IPS-NIHi7 (cell line): ENCODE measurements at regions not wholly inside any gene's neighbourhood (a gene's known extent, or its start where the extent isn't known, plus 50 kb on each side); places are given as distances from the start of the nearest gene placed in this dataset.
A peak's percentile ranks its signal among the peaks of the same experiment; 100 is the strongest.
"Not testable (repeated sequence)": the region's sequence is repeated elsewhere in the genome, so short reads cannot be mapped to it uniquely, and the experiment has no call there.

Experiments
- DNase-seq: peaks from one replicate; pipeline ENCODE4 v3.0.0; 2012; ENCODE audit warnings: mixed read lengths; ENCODE audit errors: extremely low spot score

DNA sequence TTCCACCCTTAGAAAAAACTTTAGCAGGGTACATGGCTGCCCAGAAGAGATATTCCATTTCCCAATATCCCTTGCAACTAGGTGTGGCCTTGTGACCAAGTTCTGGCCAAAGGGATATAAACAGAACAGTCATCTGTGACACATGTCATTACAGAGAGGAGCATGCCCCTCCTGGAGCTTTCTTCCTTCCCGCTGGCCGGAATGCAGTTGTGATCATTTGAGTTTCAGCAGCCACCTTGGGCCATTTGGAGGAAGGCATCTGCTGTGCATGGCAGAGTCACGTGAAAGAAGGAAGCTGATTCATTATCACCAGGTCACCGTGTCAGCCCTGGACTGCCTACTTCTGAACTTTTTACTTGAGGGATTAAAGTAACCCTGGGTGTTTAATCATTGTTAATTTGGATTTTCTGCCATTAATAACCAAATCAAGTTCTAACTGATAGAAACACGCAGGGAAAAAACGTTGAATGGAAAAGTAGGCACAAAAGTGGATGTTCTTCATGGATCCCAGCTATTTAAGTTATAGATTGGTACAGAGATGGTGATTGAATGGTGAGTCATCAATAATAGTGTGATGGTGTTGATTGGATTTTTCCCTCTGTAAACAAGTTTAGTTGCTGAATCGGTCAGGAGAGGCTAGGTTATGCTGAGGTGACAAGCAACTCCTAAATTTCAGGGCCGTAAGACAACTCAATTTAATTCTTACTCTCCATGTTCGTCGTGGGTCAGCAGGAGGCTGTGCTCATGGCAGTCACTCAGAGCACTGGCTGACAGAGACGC lies 80.7 kb upstream of the CCDC167 start:
- no peak for DNase-seq

DNA sequence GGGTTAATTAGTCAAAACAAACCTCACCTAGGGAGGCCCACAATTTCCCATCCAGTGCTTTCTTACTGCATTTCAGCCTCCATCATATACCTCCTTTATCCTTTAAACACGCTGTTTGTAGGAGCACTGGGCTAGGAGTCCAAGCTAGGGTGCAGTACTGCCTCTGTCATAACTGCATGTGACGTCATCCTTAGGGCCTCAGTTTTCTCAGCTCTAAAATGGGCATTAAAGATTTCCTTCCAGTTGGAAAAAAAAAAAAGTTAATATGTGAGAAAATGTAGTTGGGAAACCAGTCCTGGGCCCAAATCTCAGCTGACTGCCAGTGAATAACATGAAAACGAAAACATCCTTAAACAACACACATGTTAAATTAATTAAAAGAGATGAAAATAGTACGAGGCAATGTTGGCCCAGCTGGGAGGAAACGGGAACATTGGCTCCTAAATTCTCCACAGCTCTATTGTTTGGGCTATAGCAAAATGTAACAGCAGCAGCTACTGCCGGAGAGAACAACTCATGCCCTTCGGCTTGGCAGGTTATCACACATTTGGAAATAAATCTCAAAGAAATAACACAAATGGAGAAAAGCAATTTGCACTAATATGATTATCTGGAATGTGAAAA lies 79.9 kb upstream of the CCDC167 start:
- no peak for DNase-seq

DNA sequence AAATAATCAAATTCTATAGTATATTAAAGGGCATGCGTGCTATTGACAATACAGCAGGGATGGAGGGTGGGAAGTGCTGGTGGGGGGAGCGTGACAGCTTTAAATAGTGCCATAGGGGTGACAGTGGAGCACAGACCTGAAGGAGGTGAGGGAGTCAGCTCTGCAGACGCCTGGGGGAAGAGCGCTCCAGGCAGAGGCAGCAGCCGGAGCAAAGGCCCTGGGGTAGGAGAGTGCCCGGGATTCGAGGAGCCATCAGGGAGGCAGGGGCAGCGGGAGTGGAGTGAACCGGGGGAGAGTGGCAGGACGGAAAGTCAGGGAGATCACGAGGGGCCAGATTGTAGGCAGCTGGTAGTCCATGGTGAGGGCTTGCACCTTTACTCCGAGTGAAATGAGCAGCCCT lies 78.4 kb upstream of the CCDC167 start:
- no peak for DNase-seq

DNA sequence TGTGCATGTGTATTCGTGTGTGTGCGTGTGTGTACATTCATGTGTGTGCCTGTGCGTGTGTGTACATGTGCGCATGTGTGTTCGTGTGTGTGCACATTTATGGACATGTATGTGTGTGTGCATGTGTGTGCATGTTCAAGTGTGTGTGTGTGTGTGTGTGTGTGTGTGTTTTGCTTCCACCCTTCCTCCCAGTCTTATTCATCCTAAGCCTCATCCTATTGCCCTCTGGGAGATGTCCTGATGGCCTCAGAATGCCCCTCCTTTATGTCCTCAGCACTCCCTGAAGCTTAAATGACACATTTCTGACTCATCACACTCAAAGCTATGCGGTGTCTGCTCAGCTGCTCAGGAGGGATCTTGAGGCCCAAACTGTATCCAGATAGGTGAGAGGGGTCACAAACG lies 76.6 kb upstream of the CCDC167 start:
- DNase-seq, result no peak

DNA sequence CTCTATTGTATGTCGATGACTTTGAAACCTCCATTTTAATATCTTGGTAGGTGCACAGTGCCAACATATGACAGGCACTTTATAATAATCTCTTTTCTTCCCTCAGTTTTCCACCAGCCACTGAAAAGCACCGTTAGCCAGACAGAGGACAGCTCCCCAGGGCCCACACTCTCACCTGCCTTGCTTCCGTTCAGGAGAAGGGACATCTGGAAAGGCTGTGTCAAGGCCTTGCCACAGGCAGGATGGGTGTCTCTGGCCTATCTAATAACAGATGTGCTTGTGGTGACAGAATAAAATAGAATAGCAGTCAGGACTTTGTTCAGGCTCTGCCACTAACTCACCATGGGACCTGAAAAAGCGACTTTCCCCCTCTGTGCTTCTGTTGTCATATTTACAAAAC lies 75.5 kb upstream of the CCDC167 start:
- no peak for DNase-seq

DNA sequence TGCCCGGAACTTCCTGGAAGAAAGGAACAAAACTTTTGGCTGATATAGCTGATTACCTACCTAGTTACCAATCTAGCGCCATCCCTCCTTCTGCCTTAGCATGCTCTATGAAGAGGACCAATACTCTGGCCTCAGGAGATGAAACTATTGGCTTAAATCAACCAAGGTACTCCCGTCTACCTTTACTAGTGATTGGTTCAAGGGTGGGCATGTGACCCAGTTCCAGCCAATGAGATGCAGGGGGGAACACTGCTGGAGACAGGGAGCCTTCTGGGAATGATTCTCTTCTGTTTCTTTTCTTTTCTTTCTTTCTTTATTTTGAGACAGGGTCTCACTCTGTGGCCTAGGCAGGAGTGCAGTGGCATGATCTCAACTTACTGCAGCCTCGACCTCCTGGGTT lies 72.6 kb upstream of the CCDC167 start:
- no peak for DNase-seq

DNA sequence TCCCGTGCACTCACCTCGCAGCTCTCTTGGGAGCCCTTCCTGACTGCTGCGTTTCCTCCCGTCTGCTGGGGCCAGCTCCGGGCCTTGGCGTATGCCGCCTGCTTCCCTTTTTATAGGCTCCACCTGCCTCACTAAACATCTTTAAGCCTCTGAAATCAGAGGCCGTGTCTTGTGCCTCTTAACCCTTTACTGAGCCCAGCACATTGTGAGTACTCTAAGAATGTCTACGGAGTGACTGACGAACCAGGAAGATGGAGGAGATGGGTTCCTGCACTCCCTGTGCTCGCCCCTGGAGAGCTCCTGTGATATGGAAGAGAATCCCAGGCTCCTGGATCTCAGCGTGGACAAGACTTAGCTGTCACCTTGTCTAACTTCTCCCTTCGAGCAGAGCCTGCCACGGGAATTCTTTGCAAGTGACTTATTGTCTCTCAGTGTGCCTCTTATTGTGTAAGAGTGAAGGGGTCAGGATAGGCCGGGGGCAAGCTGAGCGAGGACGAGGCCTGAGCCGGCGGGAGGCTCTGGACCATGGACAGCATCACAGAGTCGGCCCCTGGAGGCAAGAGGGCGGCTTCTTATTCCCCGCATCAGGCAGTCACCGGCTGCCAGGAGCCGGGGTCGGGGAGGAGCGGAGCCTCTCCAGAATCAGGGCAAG lies 70.9 kb upstream of the CCDC167 start:
- peak; percentile 51 for DNase-seq

DNA sequence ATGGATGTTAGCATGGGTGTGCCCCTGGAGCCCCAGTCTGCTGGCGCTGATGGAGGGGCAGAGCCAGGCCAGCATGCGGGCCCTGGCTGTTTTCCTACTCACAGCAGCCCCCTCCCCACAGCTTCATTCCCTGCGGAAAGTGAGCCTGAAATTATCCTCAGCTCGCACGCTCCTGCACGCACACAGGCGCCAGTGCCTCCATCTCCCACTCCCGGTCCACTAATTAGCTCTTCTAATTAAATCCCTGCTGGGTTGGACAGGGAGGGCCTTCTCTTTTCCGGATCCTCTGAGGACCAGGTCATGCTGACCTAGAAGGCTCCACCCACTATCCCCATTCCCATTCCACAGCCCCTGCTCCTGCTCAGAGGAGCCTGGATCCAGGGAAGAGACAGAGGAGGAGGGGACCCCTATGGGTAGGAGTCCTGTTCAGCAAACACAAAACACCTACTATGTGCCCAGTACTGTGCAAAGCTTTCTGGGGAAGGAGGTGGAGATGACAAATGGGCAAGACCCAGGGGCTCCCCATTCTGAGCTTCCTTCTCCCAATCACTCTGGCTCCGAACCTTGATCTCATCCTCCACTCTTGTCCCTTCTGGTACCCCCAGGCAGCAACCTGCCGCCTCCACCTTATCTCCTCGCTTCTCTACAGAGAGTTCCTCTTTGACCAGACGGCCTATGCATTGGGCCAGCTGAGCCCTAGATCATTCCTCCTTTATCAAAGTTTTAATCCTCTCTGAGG lies 70.2 kb upstream of the CCDC167 start:
- no peak for DNase-seq

DNA sequence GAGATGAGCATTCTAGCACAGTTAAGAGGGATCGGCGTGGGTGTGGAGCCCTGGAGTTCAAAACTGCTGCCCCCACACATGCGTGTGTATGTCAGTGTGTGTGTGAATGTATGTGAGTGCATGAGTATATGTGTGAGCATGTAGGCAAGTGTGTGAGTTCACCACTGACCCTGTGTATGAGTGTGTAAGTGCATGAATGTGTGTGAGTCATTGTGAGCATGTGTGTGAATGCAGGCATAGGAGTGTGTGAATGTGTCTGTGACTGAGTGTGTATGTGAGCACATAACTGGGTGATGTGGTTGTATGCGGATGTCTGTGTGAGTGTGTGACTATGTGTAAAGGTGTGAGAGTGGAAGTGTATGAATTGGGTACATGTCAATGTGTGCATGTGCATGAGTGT lies 69.6 kb upstream of the CCDC167 start:
- DNase-seq, result no peak

DNA sequence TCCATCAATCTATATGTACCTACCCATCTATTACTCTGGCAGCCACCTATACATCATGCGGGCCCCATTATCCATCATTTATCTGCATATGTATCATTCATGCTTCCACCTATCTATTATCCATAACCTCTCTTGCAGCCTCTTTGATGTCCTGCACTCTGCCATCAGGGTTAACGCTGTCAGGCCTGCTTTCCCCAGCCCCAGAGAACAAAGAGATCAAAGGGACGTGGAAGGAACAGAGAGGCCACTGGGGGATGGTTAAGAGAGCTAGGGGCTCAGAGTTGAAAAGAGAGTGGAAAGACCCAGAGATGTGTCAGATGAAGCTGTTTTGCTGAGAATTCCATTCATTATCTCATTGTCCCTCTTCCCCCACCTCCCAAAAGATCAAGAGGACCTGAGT lies 67.3 kb upstream of the CCDC167 start:
- DNase-seq, result no peak

DNA sequence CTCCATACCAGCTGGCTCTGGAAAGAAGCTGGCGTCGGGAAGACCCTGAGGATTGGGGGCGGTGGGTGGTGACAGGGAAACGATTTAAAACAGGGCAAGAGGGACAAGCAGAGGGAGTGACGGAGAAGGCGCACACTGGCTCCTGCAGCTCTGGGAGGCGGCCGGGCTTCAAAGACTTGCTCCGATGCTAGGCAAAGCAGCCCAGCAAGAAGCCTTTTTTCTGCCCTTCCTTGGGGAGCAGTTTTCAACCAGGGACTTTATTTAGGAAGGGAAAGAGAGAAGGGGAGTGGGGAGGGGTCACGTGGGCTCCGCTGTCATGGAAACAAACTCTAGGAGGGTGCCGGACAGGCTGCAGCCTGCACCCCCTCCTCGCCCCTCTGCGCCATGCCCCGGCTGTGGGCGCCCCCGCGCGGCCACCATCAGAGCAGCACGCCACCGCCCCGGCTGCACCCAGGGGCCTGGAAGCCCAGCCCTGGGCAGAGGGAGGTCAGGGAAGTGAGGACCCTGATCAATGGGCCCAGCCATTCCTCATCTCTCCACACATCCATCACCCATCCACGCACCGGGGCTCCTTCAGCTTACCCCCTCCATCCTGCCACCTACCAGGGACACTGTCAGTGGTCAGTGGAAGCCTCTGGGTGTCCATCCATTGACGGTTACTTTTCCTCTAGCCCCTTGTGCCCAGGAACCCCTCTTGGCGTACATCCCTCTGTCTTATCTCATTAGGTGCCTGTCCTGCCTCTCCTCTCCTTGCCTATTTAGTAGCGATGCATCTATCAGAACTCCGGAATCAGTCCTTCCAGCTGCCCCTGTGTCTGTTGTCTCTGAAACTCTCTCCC lies 66.6 kb upstream of the CCDC167 start:
- peak; percentile 90 for DNase-seq

DNA sequence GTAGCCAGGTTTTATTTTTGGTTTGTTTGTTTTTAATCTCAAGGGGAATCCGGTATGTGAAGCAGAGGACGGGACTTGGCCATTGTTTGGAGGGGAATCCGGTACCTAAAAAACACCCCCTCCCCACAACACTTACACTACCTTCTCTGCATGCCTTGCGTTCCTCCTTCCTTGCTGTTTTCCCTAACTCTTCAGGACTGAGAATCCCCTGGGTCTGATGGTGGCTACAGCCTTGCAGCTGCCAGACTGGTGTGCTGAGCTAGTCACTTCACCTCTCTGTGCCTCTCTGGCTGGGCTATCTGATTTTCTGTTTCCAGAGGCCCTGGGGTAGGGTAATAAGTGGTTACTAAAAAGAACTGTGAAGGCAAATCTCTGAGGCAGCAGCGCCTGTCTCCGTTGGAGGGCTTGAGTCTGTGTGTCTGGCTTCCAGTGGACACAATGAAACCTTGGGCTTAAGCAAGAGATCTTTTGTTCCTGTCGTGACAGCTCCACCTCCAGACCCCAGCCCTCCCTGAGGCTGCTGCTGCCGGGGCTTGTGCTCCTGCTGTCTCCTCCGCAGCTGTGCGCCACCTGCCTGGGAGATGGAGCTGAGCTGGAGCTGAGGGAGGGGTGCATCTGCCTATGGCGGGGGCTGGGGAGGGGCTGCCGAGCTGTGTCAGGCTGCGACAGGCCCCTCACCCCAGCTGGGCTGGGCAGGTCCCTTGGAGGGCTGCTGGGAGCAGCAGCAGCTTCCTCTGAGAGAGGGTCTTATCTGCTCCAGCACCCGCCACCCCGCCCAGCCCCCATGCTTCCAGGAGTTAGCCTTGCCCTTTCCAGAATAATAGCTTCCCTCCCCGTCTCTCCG lies 65.8 kb upstream of the CCDC167 start:
- DNase-seq, result peak; percentile 82

DNA sequence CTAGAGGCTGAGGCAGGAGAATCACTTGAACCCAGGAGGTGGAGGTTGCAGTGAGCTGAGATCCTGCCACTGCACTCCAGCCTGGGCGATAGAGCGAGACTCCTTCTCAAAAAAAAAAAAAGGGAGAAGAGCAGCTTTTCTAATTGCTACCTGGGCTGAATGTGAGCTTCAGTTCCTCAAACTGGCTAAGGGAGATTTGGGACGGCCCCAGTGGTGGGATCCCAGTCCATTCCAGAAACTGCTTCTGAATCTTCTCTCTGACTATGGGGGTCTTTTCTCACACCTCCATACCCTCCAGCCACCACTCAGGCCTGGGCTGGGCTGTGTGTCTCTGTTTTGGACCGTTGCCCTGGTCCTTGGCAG lies 63.2 kb upstream of the CCDC167 start:
- not testable (repeated sequence) for DNase-seq

DNA sequence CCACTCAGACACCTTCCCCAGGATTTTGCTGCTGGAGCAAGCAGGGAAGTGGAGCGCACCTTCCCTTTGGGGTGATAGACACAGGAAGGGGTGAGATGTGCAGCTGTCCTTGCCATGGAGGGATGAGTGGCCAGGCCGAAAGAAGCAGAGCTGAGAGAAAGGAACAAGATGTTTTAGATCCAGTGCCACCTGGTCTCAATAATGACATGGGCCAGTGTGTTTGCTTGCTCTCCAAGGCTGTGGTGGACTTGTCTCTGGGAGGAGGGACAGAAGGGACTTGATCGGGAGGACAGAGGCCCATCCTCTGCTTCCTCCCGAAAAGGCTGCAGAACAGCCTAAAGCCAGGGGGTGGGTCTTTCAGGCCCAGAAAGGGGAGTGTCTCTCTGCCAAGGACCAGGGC lies 61.7 kb upstream of the CCDC167 start:
- no peak for DNase-seq

DNA sequence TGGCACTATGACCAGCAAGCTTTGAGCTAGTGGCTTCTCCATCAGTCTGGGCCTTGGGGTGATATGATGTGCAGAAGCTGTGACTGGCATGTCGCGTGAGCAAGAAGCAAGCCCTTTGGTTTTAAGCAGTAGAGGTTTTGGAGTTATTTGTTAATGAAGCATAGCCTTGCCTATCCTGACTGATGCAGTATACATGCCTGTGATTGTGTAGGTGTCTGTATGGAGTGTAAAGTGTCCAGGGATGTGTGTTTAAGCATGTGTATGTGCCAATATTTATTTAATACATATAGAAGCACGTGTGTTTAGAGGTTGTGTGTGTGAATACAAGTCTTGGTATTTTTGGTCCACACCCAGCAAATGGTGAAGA lies 61.0 kb upstream of the CCDC167 start:
- no peak for DNase-seq

DNA sequence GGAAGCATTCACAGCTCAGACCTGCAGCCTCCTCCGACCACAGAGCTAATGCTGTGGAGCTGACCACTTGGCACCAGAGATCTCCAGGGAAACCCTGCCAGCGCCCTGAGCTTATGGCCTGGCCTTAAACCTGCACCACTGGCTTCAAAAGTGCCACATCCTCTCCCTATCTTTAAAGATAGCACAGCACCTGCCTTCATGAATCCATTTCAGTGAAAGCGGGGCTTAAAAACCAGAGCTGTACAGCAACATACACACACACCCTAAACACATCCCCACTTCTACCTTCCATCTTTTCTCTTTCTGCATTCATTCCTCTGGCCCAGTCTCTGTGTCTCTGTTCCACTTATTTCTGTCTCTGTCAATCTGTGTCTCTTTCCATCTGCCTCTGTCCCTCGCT lies 59.8 kb upstream of the CCDC167 start:
- DNase-seq, result no peak

DNA sequence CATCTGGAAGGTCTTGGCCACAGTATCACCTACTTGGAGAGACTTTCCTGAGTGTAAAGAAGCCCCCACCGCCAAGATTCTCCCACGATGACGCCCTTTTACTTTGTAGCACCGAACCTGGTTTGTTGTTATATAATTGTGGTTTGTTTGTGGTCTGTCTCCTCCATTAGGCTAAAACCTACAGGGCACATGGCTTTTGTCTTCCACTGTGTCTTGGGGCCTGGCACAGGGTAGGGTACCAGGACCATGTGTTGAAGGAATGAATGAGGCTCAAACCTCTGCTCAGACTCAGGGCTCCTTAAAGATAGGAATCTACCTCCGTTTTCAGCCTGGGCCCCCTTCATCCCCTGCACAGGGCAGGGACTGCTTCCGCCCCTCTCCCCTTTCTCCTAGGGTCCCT lies 59.4 kb upstream of the CCDC167 start:
- no peak for DNase-seq

DNA sequence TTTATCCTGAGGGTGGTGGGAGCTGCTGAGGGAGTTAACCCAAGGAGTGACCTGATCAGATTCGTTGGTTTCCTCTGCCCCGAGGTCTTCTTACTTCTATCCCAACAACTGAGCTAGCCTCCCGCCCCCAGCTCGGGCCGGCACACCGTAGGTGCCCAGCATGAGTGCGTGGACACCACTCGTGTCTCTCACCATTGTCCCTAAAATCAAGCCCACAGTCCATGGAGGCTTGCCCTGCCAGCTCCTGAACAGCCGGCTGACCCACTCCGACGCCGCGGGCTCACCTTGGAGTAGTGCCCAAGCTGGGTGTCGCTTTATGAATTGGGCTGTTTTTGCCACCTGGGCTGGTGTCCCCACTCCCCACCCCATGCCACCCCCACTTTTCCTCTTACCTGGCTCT lies 59.0 kb upstream of the CCDC167 start:
- DNase-seq, result no peak

DNA sequence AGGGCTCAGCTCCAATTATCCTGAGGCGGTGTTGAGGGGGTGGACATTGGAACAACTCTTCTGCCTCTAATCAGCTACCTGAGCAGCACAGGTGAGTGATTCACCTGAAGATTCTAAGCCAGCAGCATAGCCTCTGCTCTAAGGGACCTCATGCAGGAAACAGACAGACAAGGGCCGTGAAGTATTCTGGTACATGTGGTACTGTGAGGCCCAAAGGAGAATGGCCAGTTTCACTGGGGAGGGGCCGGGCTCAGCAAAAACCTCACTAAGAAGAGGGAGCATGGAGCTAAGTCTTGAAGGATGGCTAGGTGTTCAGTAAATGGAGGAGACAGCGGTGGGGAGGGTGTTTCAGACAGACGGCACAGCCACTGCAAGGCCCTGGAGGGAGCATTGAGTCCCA lies 58.5 kb upstream of the CCDC167 start:
- DNase-seq, result no peak

DNA sequence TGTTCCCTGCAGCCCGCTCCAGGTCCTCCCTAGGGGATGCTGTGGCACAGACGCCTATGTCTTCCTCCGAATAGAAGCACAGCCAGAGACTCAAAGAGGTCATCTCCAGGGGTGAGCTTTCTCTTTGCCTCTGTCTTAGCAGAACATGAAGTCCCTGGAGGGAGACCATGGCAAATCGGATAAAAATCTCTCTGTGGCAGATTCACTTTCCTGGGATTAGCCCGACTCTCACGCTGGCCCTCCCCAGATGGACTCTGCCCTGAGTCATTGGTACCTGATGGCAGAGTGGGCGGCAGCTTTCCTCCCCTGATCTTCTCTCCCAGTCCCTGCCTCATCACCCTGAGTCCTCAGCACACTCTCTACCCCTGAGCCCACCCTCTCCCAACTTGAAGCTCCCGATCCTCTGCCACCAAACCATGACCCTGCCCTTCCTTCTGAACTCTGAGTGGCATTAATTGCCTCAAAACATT lies 58.0 kb upstream of the CCDC167 start:
- no peak for DNase-seq
